ENCODE measurements at regions not wholly inside any gene's neighbourhood (a gene's known extent, or its start where the extent isn't known, plus 50 kb on each side); places are given as distances from the start of the nearest gene placed in this dataset.

- no peak for DNase-seq
Measured at GRCh38 chr19:31960474-31960873, 384.9 kb upstream of the ZNF507 start.

- no peak for DNase-seq
Measured at GRCh38 chr19:31961191-31961590, 384.2 kb upstream of the ZNF507 start.

- DNase-seq, result no peak
Measured at GRCh38 chr19:31961667-31962066, 383.7 kb upstream of the ZNF507 start.

GRCh38 chr19:31962561-31962996, 382.8 kb upstream of the ZNF507 start:
- no peak for DNase-seq

- no peak for DNase-seq
Measured at GRCh38 chr19:31963746-31964145, 381.7 kb upstream of the ZNF507 start.

- no peak for DNase-seq
Measured at GRCh38 chr19:31969016-31969415, 376.4 kb upstream of the ZNF507 start.

GRCh38 chr19:31970027-31970461, 375.4 kb upstream of the ZNF507 start:
- no peak for DNase-seq

GRCh38 chr19:31974290-31974689, 371.1 kb upstream of the ZNF507 start:
- no peak for DNase-seq

- no peak for DNase-seq
Measured at GRCh38 chr19:31974941-31975340, 370.5 kb upstream of the ZNF507 start.

GRCh38 chr19:31975461-31975860, 369.9 kb upstream of the ZNF507 start:
- DNase-seq, result no peak

- DNase-seq, result no peak
Measured at GRCh38 chr19:31976775-31977536, 368.5 kb upstream of the ZNF507 start.

GRCh38 chr19:31979362-31979761, 366.0 kb upstream of the ZNF507 start:
- no peak for DNase-seq

GRCh38 chr19:31979949-31980670, 365.3 kb upstream of the ZNF507 start:
- no peak for DNase-seq

- no peak for DNase-seq
Measured at GRCh38 chr19:31980796-31981195, 364.6 kb upstream of the ZNF507 start.

GRCh38 chr19:31981545-31981944, 363.9 kb upstream of the ZNF507 start:
- DNase-seq, result no peak

GRCh38 chr19:31983647-31984046, 361.8 kb upstream of the ZNF507 start:
- no peak for DNase-seq

- no peak for DNase-seq
Measured at GRCh38 chr19:31985001-31985605, 360.3 kb upstream of the ZNF507 start.

- DNase-seq, result no peak
Measured at GRCh38 chr19:31986951-31987350, 358.5 kb upstream of the ZNF507 start.

GRCh38 chr19:31988256-31988655, 357.2 kb upstream of the ZNF507 start:
- no peak for DNase-seq

GRCh38 chr19:31991984-31992655, 353.3 kb upstream of the ZNF507 start:
- DNase-seq, result no peak

GRCh38 chr19:31992750-31993149, 352.7 kb upstream of the ZNF507 start:
- no peak for DNase-seq

GRCh38 chr19:31995546-31995945, 349.9 kb upstream of the ZNF507 start:
- no peak for DNase-seq

- no peak for DNase-seq
Measured at GRCh38 chr19:32010071-32010470, 335.3 kb upstream of the ZNF507 start.
